OCI-LY3 (cell line): ENCODE measurements at regions not wholly inside any gene's neighbourhood (a gene's known extent, or its start where the extent isn't known, plus 50 kb on each side); places are given as distances from the start of the nearest gene placed in this dataset.

Experiments
- EZH2phosphoT487 ChIP-seq: fragments of 200-600 bp; shearing (Covaris generic); IDR thresholded peaks from 2 replicates; pipeline ENCODE4 v1.6.1; 2018; ENCODE audit warnings: antibody characterized with exemption, mixed run types, low read depth
- TF ChIP-seq, protein P1 (sequence below): fragments of 200-600, 300-600 bp; sonication (generic); IDR thresholded peaks from 2 replicates; pipeline ENCODE4 v1.5.1; 2014; ENCODE audit warnings: antibody characterized with exemption, low read length, low read depth

GRCh38 chr1:99173900-99174299 lies 90.4 kb upstream of the PLPPR4 start:
- TF ChIP-seq, protein P1, sequence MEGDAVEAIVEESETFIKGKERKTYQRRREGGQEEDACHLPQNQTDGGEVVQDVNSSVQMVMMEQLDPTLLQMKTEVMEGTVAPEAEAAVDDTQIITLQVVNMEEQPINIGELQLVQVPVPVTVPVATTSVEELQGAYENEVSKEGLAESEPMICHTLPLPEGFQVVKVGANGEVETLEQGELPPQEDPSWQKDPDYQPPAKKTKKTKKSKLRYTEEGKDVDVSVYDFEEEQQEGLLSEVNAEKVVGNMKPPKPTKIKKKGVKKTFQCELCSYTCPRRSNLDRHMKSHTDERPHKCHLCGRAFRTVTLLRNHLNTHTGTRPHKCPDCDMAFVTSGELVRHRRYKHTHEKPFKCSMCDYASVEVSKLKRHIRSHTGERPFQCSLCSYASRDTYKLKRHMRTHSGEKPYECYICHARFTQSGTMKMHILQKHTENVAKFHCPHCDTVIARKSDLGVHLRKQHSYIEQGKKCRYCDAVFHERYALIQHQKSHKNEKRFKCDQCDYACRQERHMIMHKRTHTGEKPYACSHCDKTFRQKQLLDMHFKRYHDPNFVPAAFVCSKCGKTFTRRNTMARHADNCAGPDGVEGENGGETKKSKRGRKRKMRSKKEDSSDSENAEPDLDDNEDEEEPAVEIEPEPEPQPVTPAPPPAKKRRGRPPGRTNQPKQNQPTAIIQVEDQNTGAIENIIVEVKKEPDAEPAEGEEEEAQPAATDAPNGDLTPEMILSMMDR = no peak
- no peak for TF ChIP-seq EZH2phosphoT487
